CD8-positive, alpha-beta memory T cell (primary cell): ENCODE measurements at regions not wholly inside any gene's neighbourhood (a gene's known extent, or its start where the extent isn't known, plus 50 kb on each side); places are given as distances from the start of the nearest gene placed in this dataset.

Experiments
- CTCF ChIA-PET: fragments of 350-600 bp; sonication (Branson Sonifier 250); formaldehyde crosslinking; loops from one replicate; lab custom pipeline; 2021; ENCODE audit warnings: antibody characterized with exemption; lab: Charles Lee
- POLR2A ChIA-PET: fragments of 350-600 bp; sonication (Branson Sonifier 250); formaldehyde crosslinking; loops from one replicate; lab custom pipeline; 2021; ENCODE audit warnings: antibody characterized with exemption; lab: Charles Lee
- DNase-seq, 5 donors: peaks; one replicate each; pipeline versions ENCODE4 v3.0.0 to v3.0.0-alpha.2; 2020 to 2022; ENCODE audit warnings: mixed read lengths in 1 of 5
- H3K27ac ChIP-seq: one replicate; pipeline ENCODE4 v1.7.0; 2013; ENCODE audit warnings: low read depth, mild to moderate bottlenecking, low read length, moderate library complexity
- H3K27me3 ChIP-seq: 2 replicates; pipeline ENCODE4 v1.7.0; 2013; ENCODE audit warnings: low read length, mild to moderate bottlenecking; ENCODE audit not compliant: insufficient read depth, poor library complexity, severe bottlenecking
- H3K36me3 ChIP-seq: 2 replicates; pipeline ENCODE4 v1.7.0; 2013; ENCODE audit warnings: mild to moderate bottlenecking, low read length, moderate library complexity; ENCODE audit not compliant: insufficient read depth
- H3K4me1 ChIP-seq: 2 replicates; pipeline ENCODE4 v1.7.0; 2013; ENCODE audit warnings: mild to moderate bottlenecking, low read length, moderate library complexity; ENCODE audit not compliant: insufficient read depth
- H3K4me3 ChIP-seq: 2 replicates; pipeline ENCODE4 v1.7.0; 2013; ENCODE audit warnings: mild to moderate bottlenecking, low read length
- H3K9me3 ChIP-seq: 2 replicates; pipeline ENCODE4 v1.7.0; 2013; ENCODE audit warnings: mild to moderate bottlenecking, low read length
- H3K27ac Mint-ChIP-seq, 8 donors: one replicate each; pipeline ENCODE4 v1.8.0; 2020 to 2021; ENCODE audit warnings: mixed read lengths in 8 of 8, mild to moderate bottlenecking in 6 of 8, inconsistent platforms in 3 of 8, moderate library complexity in 3 of 8
- H3K27me3 Mint-ChIP-seq, 2 donors: one replicate each; pipeline ENCODE4 v1.8.0; 2020 to 2021; ENCODE audit warnings: mixed read lengths in 2 of 2, mild to moderate bottlenecking in 1 of 2, moderate library complexity in 1 of 2
- H3K36me3 Mint-ChIP-seq, 3 donors: one replicate each; pipeline ENCODE4 v1.8.0; 2020 to 2021; ENCODE audit warnings: mixed read lengths in 3 of 3, inconsistent platforms in 1 of 3, mild to moderate bottlenecking in 1 of 3
- H3K4me1 Mint-ChIP-seq, 3 donors: one replicate each; pipeline ENCODE4 v1.8.0; 2020 to 2021; ENCODE audit warnings: mixed read lengths in 3 of 3, inconsistent platforms in 1 of 3, mild to moderate bottlenecking in 1 of 3
- H3K4me3 Mint-ChIP-seq, 7 donors: one replicate each; pipeline ENCODE4 v1.8.0; 2020 to 2021; ENCODE audit warnings: mixed read lengths in 7 of 7, mild to moderate bottlenecking in 6 of 7, moderate library complexity in 4 of 7, inconsistent platforms in 2 of 7
- H3K9me3 Mint-ChIP-seq, 5 donors: one replicate each; pipeline ENCODE4 v1.8.0; 2020 to 2022; ENCODE audit warnings: mixed read lengths in 5 of 5, mild to moderate bottlenecking in 3 of 5, moderate library complexity in 2 of 5, inconsistent platforms in 1 of 5

- no peak overlapping the region for H3K27ac Mint-ChIP-seq
Observed at GRCh38 chr1:242856289-242856688, 331.8 kb upstream of the PLD5 start.

GRCh38 chr1:242854466-242854865 lies 330.0 kb upstream of the PLD5 start:
- Histone ChIP-seq H3K27ac (no peak overlapping the region), H3K9me3 (no peaks in the 10 kb centered on the region), H3K4me1 (no peaks in the 10 kb centered on the region), H3K36me3 (no peaks in the 10 kb centered on the region), H3K27me3 (no peaks in the 10 kb centered on the region), H3K4me3 (no peak overlapping the region)
- Mint-ChIP-seq H3K9me3 (peaks cover 0 to 7% (median 4%) of the 10 kb centered on the region in 5 donors), H3K27me3 (peaks cover 4 to 5% of the 10 kb centered on the region in 2 donors), H3K36me3 (no peaks in the 10 kb centered on the region), H3K27ac (no peak overlapping the region), H3K4me3 (no peak overlapping the region), H3K4me1 (no peaks in the 10 kb centered on the region)
- ChIA-PET POLR2A (no interaction called here), CTCF (no interaction called here)
- DNase-seq = no peak

More at GRCh38 chr1:242856289-242856688, 331.8 kb upstream of the PLD5 start:
- H3K9me3 ChIP-seq = no peaks in the 10 kb centered on the region
- no peak overlapping the region for H3K27ac ChIP-seq
- Mint-ChIP-seq H3K4me3 (no peak overlapping the region), H3K4me1 (no peaks in the 10 kb centered on the region), H3K9me3 (peaks cover 0 to 7% (median 4%) of the 10 kb centered on the region in 5 donors), H3K36me3 (no peaks in the 10 kb centered on the region), H3K27me3 (peaks cover 7 to 9% of the 10 kb centered on the region in 2 donors)
- ChIA-PET CTCF (no interaction called here), POLR2A (no interaction called here)
- no peak for DNase-seq
- H3K27me3 ChIP-seq = no peaks in the 10 kb centered on the region
- no peaks in the 10 kb centered on the region for H3K36me3 ChIP-seq
- H3K4me1 ChIP-seq = no peaks in the 10 kb centered on the region
- no peak overlapping the region for H3K4me3 ChIP-seq

- no peaks in the 10 kb centered on the region for H3K4me1 Mint-ChIP-seq
- no peak for DNase-seq
- ChIA-PET CTCF (no interaction called here), POLR2A (no interaction called here)
- Histone ChIP-seq H3K4me3 (no peak overlapping the region), H3K4me1 (no peaks in the 10 kb centered on the region), H3K36me3 (no peaks in the 10 kb centered on the region), H3K27ac (no peak overlapping the region), H3K27me3 (no peaks in the 10 kb centered on the region), H3K9me3 (no peaks in the 10 kb centered on the region)
- H3K9me3 Mint-ChIP-seq = peaks cover 2 to 20% (median 2%) of the 10 kb centered on the region in 5 donors
- H3K4me3 Mint-ChIP-seq = no peak overlapping the region
- H3K27me3 Mint-ChIP-seq = no peaks in the 10 kb centered on the region
- H3K27ac Mint-ChIP-seq = no peak overlapping the region
- H3K36me3 Mint-ChIP-seq = no peaks in the 10 kb centered on the region
Observed at GRCh38 chr1:242847390-242847993, 323.0 kb upstream of the PLD5 start.

- Histone ChIP-seq H3K9me3 (no peaks in the 10 kb centered on the region), H3K4me1 (no peaks in the 10 kb centered on the region), H3K27ac (no peak overlapping the region), H3K27me3 (no peaks in the 10 kb centered on the region), H3K4me3 (no peak overlapping the region), H3K36me3 (no peaks in the 10 kb centered on the region)
- Mint-ChIP-seq H3K9me3 (peaks cover 2 to 15% (median 2%) of the 10 kb centered on the region in 5 donors), H3K4me1 (no peaks in the 10 kb centered on the region), H3K4me3 (no peak overlapping the region), H3K27ac (no peak overlapping the region), H3K36me3 (no peaks in the 10 kb centered on the region), H3K27me3 (no peaks in the 10 kb centered on the region)
- DNase-seq = no peak
- POLR2A ChIA-PET = no interaction called here
- CTCF ChIA-PET = no interaction called here
Observed at GRCh38 chr1:242842094-242842493, 317.6 kb upstream of the PLD5 start.

GRCh38 chr1:242839101-242839500 lies 314.6 kb upstream of the PLD5 start:
- CTCF ChIA-PET = no interaction called here
- no peaks in the 10 kb centered on the region for H3K27me3 Mint-ChIP-seq
- Histone ChIP-seq H3K36me3 (no peaks in the 10 kb centered on the region), H3K4me3 (no peak overlapping the region), H3K9me3 (no peaks in the 10 kb centered on the region), H3K27ac (no peak overlapping the region), H3K27me3 (no peaks in the 10 kb centered on the region), H3K4me1 (no peaks in the 10 kb centered on the region)
- POLR2A ChIA-PET = no interaction called here
- DNase-seq = no peak
- H3K9me3 Mint-ChIP-seq = peaks cover 0 to 9% (median 2%) of the 10 kb centered on the region in 5 donors
- H3K4me3 Mint-ChIP-seq = no peak overlapping the region
- no peak overlapping the region for H3K27ac Mint-ChIP-seq
- no peaks in the 10 kb centered on the region for H3K4me1 Mint-ChIP-seq
- H3K36me3 Mint-ChIP-seq = no peaks in the 10 kb centered on the region

GRCh38 chr1:242836423-242836822 lies 311.9 kb upstream of the PLD5 start:
- Histone ChIP-seq H3K4me3 (no peak overlapping the region), H3K36me3 (no peaks in the 10 kb centered on the region), H3K4me1 (no peaks in the 10 kb centered on the region), H3K27me3 (no peaks in the 10 kb centered on the region), H3K27ac (no peak overlapping the region), H3K9me3 (no peaks in the 10 kb centered on the region)
- no peak overlapping the region for H3K27ac Mint-ChIP-seq
- no peak for DNase-seq
- peaks cover 0 to 4% (median 2%) of the 10 kb centered on the region in 5 donors for H3K9me3 Mint-ChIP-seq
- no peaks in the 10 kb centered on the region for H3K36me3 Mint-ChIP-seq
- H3K4me1 Mint-ChIP-seq = no peaks in the 10 kb centered on the region
- no peaks in the 10 kb centered on the region for H3K27me3 Mint-ChIP-seq
- POLR2A ChIA-PET = no interaction called here
- CTCF ChIA-PET = no interaction called here
- no peak overlapping the region for H3K4me3 Mint-ChIP-seq

- Mint-ChIP-seq H3K9me3 (peaks cover 0 to 5% (median 2%) of the 10 kb centered on the region in 5 donors), H3K27me3 (peaks cover 2 to 3% of the 10 kb centered on the region in 2 donors)
Observed at GRCh38 chr1:242828828-242829227, 304.3 kb upstream of the PLD5 start.

GRCh38 chr1:242828199-242828598 lies 303.7 kb upstream of the PLD5 start:
- ChIA-PET POLR2A (no interaction called here), CTCF (no interaction called here)

More at GRCh38 chr1:242828828-242829227, 304.3 kb upstream of the PLD5 start:
- ChIA-PET POLR2A (no interaction called here), CTCF (no interaction called here)
- Histone ChIP-seq H3K9me3 (no peaks in the 10 kb centered on the region), H3K27ac (no peak overlapping the region), H3K27me3 (no peaks in the 10 kb centered on the region), H3K4me1 (no peaks in the 10 kb centered on the region), H3K4me3 (no peak overlapping the region), H3K36me3 (no peaks in the 10 kb centered on the region)
- no peak for DNase-seq
- Mint-ChIP-seq H3K4me1 (no peaks in the 10 kb centered on the region), H3K27ac (no peak overlapping the region), H3K4me3 (no peak overlapping the region), H3K36me3 (no peaks in the 10 kb centered on the region)

More at GRCh38 chr1:242828199-242828598, 303.7 kb upstream of the PLD5 start:
- H3K9me3 ChIP-seq = no peaks in the 10 kb centered on the region
- H3K27ac Mint-ChIP-seq = no peak overlapping the region
- peaks cover 0 to 5% (median 2%) of the 10 kb centered on the region in 5 donors for H3K9me3 Mint-ChIP-seq
- no peak overlapping the region for H3K4me3 ChIP-seq
- H3K4me3 Mint-ChIP-seq = no peak overlapping the region
- no peaks in the 10 kb centered on the region for H3K4me1 Mint-ChIP-seq
- no peaks in the 10 kb centered on the region for H3K36me3 ChIP-seq
- no peaks in the 10 kb centered on the region for H3K27me3 ChIP-seq
- no peaks in the 10 kb centered on the region for H3K4me1 ChIP-seq
- no peak for DNase-seq
- H3K27me3 Mint-ChIP-seq = peaks cover 2 to 3% of the 10 kb centered on the region in 2 donors
- H3K36me3 Mint-ChIP-seq = no peaks in the 10 kb centered on the region
- H3K27ac ChIP-seq = no peak overlapping the region
